ENCODE measurements at regions not wholly inside any gene's neighbourhood (a gene's known extent, or its start where the extent isn't known, plus 50 kb on each side); places are given as distances from the start of the nearest gene placed in this dataset.

DNA sequence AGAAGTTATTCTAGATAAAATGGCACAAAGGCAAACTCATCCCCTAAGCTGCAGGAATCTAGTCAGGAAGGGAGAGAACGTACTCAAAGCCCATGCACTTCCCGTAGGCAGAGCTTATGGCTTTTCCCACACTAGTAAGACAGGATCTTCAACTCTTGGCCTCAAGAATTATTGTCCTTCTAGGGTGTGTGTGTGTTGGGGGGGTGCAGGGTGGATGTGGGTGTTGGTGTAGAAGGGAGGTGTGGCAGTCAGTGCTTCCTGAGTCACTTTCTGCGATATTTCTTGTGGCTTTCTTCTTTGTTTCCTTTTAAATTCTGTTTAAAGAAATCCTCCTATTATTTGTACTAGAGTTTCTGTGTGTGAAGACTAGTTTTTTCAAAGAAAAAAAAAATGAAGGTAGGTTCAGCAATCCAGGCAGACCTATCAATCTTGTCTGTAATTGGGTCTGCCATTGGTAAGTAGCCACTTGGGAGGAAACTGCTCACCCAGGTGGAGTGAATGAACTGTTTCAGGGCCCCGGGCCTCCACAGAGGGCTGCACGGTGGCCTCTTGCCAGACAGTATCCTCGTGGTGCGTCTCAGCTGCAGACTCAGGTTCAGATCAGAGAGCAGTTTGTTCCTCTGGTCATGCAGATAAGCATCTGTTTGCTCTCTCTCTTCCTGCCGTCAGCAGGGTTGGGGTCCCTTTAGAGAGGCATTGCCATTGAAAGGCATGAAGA is 131.9 kb downstream of the NPR3 start:
- DNase-seq (ENCODE audit: low read depth), result no peak
- H3K4me3 ChIP-seq (replicated peaks; ENCODE audit: low read depth, low read length), result no peak overlapping the region
- TF ChIP-seq, protein P1, sequence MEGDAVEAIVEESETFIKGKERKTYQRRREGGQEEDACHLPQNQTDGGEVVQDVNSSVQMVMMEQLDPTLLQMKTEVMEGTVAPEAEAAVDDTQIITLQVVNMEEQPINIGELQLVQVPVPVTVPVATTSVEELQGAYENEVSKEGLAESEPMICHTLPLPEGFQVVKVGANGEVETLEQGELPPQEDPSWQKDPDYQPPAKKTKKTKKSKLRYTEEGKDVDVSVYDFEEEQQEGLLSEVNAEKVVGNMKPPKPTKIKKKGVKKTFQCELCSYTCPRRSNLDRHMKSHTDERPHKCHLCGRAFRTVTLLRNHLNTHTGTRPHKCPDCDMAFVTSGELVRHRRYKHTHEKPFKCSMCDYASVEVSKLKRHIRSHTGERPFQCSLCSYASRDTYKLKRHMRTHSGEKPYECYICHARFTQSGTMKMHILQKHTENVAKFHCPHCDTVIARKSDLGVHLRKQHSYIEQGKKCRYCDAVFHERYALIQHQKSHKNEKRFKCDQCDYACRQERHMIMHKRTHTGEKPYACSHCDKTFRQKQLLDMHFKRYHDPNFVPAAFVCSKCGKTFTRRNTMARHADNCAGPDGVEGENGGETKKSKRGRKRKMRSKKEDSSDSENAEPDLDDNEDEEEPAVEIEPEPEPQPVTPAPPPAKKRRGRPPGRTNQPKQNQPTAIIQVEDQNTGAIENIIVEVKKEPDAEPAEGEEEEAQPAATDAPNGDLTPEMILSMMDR (IDR thresholded peaks at IDR 0.05; ENCODE audit: low read length, missing control alignments), result no peak

DNA sequence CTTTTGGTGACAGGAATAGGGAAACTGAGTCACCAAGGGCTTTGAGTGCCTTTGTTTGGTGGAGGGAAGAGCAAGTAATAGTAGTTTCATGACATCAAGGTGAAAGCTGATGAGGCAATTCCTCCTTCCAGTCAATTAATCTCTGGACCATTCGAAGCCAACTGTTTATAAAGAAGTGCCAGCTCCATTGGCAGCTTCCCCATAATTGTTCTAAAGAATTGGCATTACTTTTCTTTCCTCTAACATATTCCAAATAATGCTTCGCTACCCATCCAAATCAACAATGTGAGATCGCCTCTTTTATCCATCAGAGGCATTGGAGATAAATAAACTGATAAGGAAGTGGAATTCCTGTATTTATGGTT is 132.4 kb downstream of the NPR3 start:
- H3K4me3 ChIP-seq (replicated peaks; ENCODE audit: low read depth, low read length), result no peak overlapping the region
- TF ChIP-seq, protein P1 (IDR thresholded peaks at IDR 0.05; ENCODE audit: low read length, missing control alignments), result no peak
- no peak for DNase-seq (ENCODE audit: low read depth)

- TF ChIP-seq, protein P1 (IDR thresholded peaks at IDR 0.05; ENCODE audit: low read length, missing control alignments), result no peak
- no peak for DNase-seq (ENCODE audit: low read depth)
- no peak overlapping the region for H3K4me3 ChIP-seq (replicated peaks; ENCODE audit: low read depth, low read length)
Observed at GRCh38 chr5:32845171-32845570, 134.1 kb downstream of the NPR3 start.

- H3K4me3 ChIP-seq (replicated peaks; ENCODE audit: low read depth, low read length), result no peak overlapping the region
- DNase-seq (ENCODE audit: low read depth), result no peak
- TF ChIP-seq, protein P1 (IDR thresholded peaks at IDR 0.05; ENCODE audit: low read length, missing control alignments), result no peak
Observed at GRCh38 chr5:32848120-32848519, 137.0 kb downstream of the NPR3 start.

GRCh38 chr5:32848681-32849080 is 137.6 kb downstream of the NPR3 start:
- H3K4me3 ChIP-seq (replicated peaks; ENCODE audit: low read depth, low read length), result no peak overlapping the region
- DNase-seq (ENCODE audit: low read depth), result no peak
- TF ChIP-seq, protein P1 (IDR thresholded peaks at IDR 0.05; ENCODE audit: low read length, missing control alignments), result no peak

- TF ChIP-seq, protein P1 (IDR thresholded peaks at IDR 0.05; ENCODE audit: low read length, missing control alignments), result no peak
- no peak for DNase-seq (ENCODE audit: low read depth)
- no peak overlapping the region for H3K4me3 ChIP-seq (replicated peaks; ENCODE audit: low read depth, low read length)
Observed at GRCh38 chr5:32850817-32851496, 139.8 kb downstream of the NPR3 start.
